Daoy (cell line): ENCODE measurements at regions not wholly inside any gene's neighbourhood (a gene's known extent, or its start where the extent isn't known, plus 50 kb on each side); places are given as distances from the start of the nearest gene placed in this dataset.

Source experiments
- DNase-seq: peaks from one replicate; pipeline ENCODE4 v3.0.0-alpha.2; 2015; ENCODE audit warnings: low read depth

DNA sequence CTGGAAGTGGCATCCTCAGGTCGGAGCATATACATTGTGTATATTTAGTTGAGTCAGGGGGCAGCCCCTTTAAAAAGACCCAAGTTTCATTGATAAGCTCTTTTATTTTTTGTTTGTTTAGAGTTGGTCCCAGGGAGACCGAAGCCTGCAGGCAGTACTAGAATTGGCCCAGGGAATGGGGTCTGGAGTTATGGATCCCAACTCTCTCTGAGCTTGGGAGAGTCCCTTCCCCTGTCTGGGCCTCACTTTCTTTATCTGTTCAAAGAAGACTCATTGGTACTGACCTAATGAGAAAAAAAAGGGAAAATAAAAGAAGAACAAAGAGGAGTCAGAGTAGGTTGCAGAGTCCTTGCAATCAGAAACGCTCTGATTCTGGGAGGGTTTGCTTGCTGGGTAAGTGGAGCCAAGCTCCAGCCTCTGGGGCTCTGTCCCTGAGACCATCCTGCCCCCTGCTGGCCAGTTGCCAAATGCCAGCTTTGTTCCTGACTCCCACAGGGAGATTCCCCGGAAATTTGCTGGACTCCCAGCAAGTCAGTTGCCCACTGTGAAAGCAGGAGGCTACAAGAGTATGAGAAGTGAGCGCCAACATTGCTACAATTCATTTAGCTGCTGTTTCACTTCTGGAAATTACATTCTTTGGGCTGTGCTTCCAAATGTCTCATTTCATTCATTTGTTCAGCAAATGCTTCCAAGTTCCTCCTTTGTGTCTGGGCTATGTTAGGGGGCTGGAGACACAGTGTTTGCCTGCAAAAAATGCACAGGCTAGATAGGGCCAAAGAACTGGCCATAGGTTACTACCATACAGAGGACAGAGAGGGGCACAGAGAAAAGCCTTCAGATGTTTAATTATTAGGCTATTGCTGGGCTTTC, 156.2 kb downstream of the MELK start:
- DNase-seq, result peak; percentile 87

DNA sequence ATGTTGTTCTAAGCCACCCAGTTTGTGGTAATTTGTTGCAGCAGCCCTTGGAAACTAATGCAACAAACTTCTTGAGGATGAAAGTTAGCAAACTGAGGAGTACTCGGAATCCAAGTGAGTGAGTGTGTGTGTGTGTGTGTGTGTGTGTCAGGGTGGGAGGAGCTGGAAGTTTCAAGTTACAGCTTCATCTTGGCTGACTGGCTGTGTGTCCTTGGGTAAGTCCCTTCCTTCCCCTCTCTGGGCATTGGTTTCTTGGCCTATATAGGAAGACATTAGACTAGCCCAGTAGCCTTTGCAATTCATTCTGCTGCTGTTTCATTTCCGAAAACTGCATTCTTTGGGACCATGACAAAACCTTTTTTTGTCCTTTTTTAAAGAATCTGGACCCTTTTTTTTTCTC, 157.2 kb downstream of the MELK start:
- peak; percentile 22 for DNase-seq

DNA sequence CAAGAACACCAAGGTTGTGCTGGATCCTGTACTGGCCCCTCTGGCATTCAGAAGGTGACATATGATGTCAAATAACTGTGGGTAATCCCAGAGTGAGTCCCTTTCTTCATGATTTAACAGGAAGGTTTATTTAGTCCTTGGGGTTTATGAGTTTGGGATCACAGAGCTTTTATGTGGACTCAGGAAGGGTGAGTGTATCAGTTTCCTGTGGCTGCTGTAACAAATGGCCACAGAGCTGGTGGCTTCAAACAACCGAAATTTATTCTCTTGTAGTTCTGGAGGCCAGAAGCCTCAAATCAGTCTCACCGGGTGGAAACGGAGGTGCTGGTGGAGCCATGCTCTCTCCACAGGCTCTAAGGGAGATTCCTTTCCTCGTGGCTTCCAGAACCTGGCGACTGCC, 157.7 kb downstream of the MELK start:
- no peak for DNase-seq

- peak; percentile 31 for DNase-seq
Measured at GRCh38 chr9:36731068-36731956, 158.6 kb downstream of the MELK start.

DNA sequence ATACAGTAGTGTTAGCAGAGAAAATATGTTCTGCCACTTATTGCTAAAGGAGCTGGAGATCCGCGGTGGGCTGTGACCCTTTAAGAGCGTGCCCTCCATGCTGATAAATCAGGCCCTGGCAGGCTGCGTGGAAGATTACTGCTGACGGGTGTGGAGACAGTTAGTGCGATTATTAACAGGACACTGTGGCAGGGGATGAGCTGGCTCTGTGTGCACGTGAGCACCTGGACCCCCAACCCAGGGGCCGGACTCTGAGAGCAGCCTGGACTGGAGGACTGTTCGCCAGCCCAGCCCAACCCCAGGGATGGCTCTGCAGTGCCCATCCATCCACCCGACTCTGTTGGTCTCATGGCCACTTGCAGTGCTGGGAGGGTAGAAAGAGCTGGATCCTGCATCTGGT, 162.0 kb downstream of the MELK start:
- no peak for DNase-seq

- DNase-seq, result no peak
Measured at GRCh38 chr9:36736648-36737047, 164.0 kb downstream of the MELK start.

DNA sequence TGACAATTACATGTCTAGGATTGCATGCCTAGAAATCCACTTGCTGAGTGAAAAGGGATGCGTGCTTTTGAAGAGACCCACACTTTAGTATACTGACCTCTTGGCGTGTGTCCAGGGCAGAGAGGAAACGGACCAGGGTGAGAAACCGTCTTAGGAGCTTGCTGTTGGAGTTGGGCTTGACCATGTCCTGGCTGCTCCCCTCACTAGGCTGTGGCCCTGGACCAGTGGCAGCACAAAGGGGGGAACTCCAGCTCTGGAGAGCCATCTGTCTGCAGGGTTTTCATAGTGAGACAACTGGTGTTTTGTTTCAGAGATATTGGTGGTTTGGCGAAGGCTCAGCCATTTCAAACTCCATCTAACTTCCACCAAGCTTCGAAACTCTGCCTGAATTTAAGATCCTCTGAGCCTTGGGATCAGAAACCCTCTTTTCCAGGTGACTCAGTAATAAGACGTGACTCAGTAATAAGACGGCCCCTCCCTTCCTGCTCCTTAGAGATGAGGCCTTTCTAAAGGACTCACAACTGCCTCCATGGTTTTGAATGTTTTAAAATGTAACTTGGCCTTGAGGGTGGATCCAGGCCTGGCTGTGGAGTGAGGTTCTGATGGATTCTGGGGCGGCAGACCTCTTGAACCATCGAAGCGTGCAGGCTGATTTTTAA, 165.8 kb downstream of the MELK start:
- peak; percentile 67 for DNase-seq

GRCh38 chr9:36739373-36740116, 166.8 kb downstream of the MELK start:
- DNase-seq, result no peak

- no peak for DNase-seq
Measured at GRCh38 chr9:36742264-36742663, 169.6 kb downstream of the MELK start.

DNA sequence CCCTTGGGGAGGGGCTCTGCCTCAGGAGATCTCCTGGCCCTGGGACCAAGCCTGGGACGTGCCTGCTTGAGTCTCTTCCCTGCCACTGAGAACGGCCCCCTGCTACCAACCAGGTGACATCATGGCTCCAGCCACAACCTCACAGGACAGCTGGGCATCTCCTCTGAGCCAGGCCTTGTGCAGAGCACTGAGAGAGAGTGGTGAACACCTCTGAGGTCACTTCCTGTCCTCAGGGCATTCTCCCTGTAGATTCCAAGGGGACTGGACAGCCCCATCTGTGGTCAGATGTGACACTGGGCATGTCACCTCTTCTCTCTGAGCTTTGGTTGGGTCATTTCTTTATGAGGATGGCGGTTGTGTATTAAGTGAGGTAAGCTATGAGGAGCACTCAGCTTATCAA, 172.0 kb downstream of the MELK start:
- DNase-seq, result no peak

DNA sequence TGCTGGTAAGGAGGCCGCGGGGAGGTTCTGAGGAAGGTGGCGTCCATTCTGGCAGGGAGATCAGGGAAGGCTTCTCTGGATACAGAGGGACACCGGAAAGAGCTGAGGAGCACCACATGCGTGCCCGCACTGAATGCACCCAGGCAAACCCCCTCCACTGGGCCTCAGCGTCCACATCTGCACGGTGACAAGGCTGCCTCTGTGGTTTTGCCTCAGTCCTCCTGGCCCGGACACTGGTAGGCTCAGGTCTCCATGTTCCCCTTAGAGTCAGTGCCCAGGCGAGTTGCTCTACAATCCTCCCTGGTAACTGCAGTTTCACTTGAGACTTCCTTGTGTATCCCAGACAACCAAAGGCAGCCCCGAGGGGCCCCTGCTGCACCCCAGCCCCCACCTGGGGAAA, 173.3 kb downstream of the MELK start:
- DNase-seq, result no peak

DNA sequence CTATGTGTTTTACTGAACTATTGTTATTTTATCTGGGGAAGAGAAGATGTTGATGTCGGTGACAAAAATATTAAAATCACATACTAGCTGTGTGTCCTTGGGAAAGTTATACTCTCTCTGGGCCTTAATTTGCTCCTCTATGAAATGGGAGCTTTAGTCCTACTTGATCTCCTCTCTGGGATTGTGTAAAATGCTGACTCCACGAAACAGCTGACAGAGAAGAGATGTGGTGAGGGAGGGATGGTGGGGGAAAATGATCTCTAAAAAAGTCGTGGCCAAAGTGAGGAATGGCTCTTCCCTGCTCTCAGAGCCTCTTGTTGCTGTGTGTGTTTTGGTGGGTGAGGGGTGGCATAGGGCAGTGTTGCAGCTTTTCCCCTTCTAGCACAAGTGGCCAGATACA, 173.7 kb downstream of the MELK start:
- DNase-seq, result no peak

DNA sequence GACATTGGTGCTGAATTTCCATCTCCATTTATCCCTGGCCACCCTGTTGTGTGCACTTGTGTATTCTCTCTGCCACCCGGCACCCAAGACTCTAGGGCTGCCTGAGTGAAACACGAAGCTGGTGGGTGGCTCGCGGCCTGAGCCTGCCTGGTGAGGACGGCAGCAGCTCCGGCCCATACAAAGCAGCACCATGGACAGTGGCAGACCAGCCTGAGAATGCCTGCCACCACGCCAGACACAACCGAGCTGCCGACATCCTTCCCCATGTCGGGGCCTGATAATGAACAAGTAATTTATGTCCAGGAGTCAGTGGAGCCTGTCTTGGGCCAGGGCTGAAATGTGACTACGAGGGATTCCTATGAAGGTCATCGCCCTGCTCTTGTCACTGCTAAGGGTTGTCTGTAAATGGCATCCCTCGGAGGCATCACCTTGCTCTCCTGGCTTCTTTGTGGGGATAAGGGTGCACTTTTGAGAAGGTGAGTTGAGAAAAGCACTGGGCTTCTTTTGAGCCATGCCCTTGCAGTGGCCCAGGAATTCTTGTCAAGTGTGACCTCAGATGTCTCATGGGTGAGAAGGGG, 175.7 kb downstream of the MELK start:
- peak; percentile 70 for DNase-seq

DNA sequence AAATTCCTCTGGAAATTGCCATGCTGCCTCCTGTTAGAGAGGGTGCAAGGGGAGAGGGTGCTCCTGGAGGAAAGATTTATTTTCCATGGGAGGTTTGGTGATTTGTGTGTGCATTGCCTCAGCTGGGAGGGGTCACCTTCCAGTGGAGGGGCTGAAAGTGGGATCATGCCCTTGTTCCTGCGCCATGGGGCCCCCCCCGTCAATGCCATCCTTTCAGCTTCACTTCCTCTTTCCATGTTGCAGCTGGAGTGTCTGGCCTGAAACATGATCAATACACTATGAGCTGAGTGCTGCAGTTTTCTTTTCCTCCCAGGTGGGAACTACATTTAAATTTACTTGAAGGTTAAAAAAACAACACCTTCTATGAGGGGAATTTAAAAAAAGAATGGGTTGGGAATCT, 176.8 kb downstream of the MELK start:
- DNase-seq, result no peak

- no peak for DNase-seq
Measured at GRCh38 chr9:36750630-36751029, 177.9 kb downstream of the MELK start.

DNA sequence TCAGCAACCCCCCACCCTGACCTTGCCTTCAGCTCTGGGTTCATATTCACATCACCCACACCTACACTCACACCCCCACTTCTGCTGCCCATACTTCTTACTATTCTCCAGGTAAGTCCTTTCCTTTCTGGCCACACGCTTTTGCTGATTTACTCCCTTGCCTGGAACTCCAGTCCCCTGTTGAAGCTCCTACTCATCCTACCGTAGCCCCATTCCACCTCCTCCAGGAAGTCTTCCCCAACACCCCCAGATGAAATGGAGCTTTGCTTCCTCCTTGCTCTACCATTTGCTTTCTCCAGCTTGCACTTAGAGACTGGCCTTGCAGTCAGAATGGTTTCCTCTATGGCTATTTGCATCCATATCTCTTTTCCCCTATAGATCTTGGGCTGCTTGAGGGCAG, 182.3 kb downstream of the MELK start:
- DNase-seq, result no peak

DNA sequence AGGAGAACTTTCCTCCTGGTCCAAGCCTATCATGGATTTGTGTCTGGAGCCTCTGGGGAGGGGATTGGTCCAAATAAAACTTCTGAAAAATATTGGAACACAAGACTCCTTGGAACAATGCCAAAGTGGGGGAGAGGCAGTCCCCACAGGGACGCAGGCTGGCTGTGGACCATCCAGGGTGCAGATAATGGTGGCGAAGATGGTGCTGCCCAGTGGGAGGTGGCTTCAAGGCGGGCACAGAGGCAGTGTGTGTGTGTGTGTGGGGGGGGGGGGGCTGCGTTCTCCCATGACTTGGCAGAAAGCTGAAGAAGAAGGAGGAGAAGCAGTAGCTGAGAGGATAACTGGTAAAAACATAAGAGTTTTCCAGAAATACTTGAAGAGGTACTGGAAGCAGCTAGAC, 186.4 kb downstream of the MELK start:
- DNase-seq, result no peak

- no peak for DNase-seq
Measured at GRCh38 chr9:36759976-36760375, 187.3 kb downstream of the MELK start.

GRCh38 chr9:36760667-36761420, 188.1 kb downstream of the MELK start:
- DNase-seq, result no peak

- no peak for DNase-seq
Measured at GRCh38 chr9:36762958-36763357, 190.3 kb downstream of the MELK start.

- DNase-seq, result no peak
Measured at GRCh38 chr9:36763778-36764177, 191.1 kb downstream of the MELK start.
